ENCODE measurements at regions not wholly inside any gene's neighbourhood (a gene's known extent, or its start where the extent isn't known, plus 50 kb on each side); places are given as distances from the start of the nearest gene placed in this dataset.

GRCh38 chr10:117601716-117602115 is 59.2 kb downstream of the EMX2 start:
- no peaks in the 10 kb centered on the region for H3K36me3 ChIP-seq (ENCODE audit: insufficient read depth, low read length)
- no peak overlapping the region for H3K9ac ChIP-seq (ENCODE audit: low read depth, low read length)
- H3K9me3 ChIP-seq (ENCODE audit: control insufficient read depth, insufficient read depth, low read length): no peaks in the 10 kb centered on the region
- H3K4me1 ChIP-seq (ENCODE audit: insufficient read depth, low read length): no peaks in the 10 kb centered on the region; the same call in 1 of the 2 replicates

- H3K36me3 ChIP-seq (ENCODE audit: insufficient read depth, low read length): no peaks in the 10 kb centered on the region
- H3K4me1 ChIP-seq (ENCODE audit: insufficient read depth, low read length): no peaks in the 10 kb centered on the region
- no peak overlapping the region for H3K9ac ChIP-seq (ENCODE audit: low read depth, low read length)
- H3K9me3 ChIP-seq (ENCODE audit: control insufficient read depth, insufficient read depth, low read length): no peaks in the 10 kb centered on the region
Measured at GRCh38 chr10:117603081-117603480, 60.5 kb downstream of the EMX2 start.

- H3K9ac ChIP-seq (ENCODE audit: low read depth, low read length): no peak overlapping the region
- H3K9me3 ChIP-seq (ENCODE audit: control insufficient read depth, insufficient read depth, low read length): no peaks in the 10 kb centered on the region
- H3K36me3 ChIP-seq (ENCODE audit: insufficient read depth, low read length): no peaks in the 10 kb centered on the region
- H3K4me1 ChIP-seq (ENCODE audit: insufficient read depth, low read length): no peaks in the 10 kb centered on the region
Measured at GRCh38 chr10:117603726-117604125, 61.2 kb downstream of the EMX2 start.

GRCh38 chr10:117609095-117609795 is 66.7 kb downstream of the EMX2 start:
- H3K36me3 ChIP-seq (ENCODE audit: insufficient read depth, low read length): no peaks in the 10 kb centered on the region; the same call in 1 of the 2 replicates
- no peak overlapping the region for H3K9ac ChIP-seq (ENCODE audit: low read depth, low read length)
- no peaks in the 10 kb centered on the region for H3K9me3 ChIP-seq (ENCODE audit: control insufficient read depth, insufficient read depth, low read length)
- peaks cover 9% of the 10 kb centered on the region for H3K4me1 ChIP-seq (ENCODE audit: insufficient read depth, low read length)

GRCh38 chr10:117609796-117610170 is 67.2 kb downstream of the EMX2 start:
- Histone ChIP-seq H3K9me3 (ENCODE audit: control insufficient read depth, insufficient read depth, low read length) (no peaks in the 10 kb centered on the region), H3K4me1 (ENCODE audit: insufficient read depth, low read length) (peaks cover 9% of the 10 kb centered on the region), H3K36me3 (ENCODE audit: insufficient read depth, low read length) (no peaks in the 10 kb centered on the region; the same call in 1 of the 2 replicates), H3K9ac (ENCODE audit: low read depth, low read length) (no peak overlapping the region)

GRCh38 chr10:117610321-117610720 is 67.8 kb downstream of the EMX2 start:
- Histone ChIP-seq H3K4me1 (ENCODE audit: insufficient read depth, low read length) (peaks cover 9% of the 10 kb centered on the region), H3K9ac (ENCODE audit: low read depth, low read length) (no peak overlapping the region), H3K9me3 (ENCODE audit: control insufficient read depth, insufficient read depth, low read length) (no peaks in the 10 kb centered on the region), H3K36me3 (ENCODE audit: insufficient read depth, low read length) (no peaks in the 10 kb centered on the region; the same call in 1 of the 2 replicates)

- no peaks in the 10 kb centered on the region; the same call in 1 of the 2 replicates for H3K36me3 ChIP-seq (ENCODE audit: insufficient read depth, low read length)
- H3K9ac ChIP-seq (ENCODE audit: low read depth, low read length): no peak overlapping the region
- H3K4me1 ChIP-seq (ENCODE audit: insufficient read depth, low read length): peaks cover 9% of the 10 kb centered on the region
- no peaks in the 10 kb centered on the region for H3K9me3 ChIP-seq (ENCODE audit: control insufficient read depth, insufficient read depth, low read length)
Measured at GRCh38 chr10:117612113-117612512, 69.6 kb downstream of the EMX2 start.

- Histone ChIP-seq H3K36me3 (ENCODE audit: insufficient read depth, low read length) (no peaks in the 10 kb centered on the region), H3K4me1 (ENCODE audit: insufficient read depth, low read length) (0 out of 2 replicates have a peak, but pooled peaks cover 2% of the 10 kb centered on the region), H3K9me3 (ENCODE audit: control insufficient read depth, insufficient read depth, low read length) (no peaks in the 10 kb centered on the region), H3K9ac (ENCODE audit: low read depth, low read length) (no peak overlapping the region)
Measured at GRCh38 chr10:117615649-117616048, 73.1 kb downstream of the EMX2 start.

GRCh38 chr10:117616179-117616578 is 73.6 kb downstream of the EMX2 start:
- no peaks in the 10 kb centered on the region for H3K36me3 ChIP-seq (ENCODE audit: insufficient read depth, low read length)
- H3K9ac ChIP-seq (ENCODE audit: low read depth, low read length): no peak overlapping the region
- no peaks in the 10 kb centered on the region for H3K4me1 ChIP-seq (ENCODE audit: insufficient read depth, low read length)
- no peaks in the 10 kb centered on the region for H3K9me3 ChIP-seq (ENCODE audit: control insufficient read depth, insufficient read depth, low read length)

- no peaks in the 10 kb centered on the region for H3K4me1 ChIP-seq (ENCODE audit: insufficient read depth, low read length)
- no peaks in the 10 kb centered on the region for H3K36me3 ChIP-seq (ENCODE audit: insufficient read depth, low read length)
- H3K9ac ChIP-seq (ENCODE audit: low read depth, low read length): no peak overlapping the region
- no peaks in the 10 kb centered on the region for H3K9me3 ChIP-seq (ENCODE audit: control insufficient read depth, insufficient read depth, low read length)
Measured at GRCh38 chr10:117617086-117617485, 74.5 kb downstream of the EMX2 start.

- H3K36me3 ChIP-seq (ENCODE audit: insufficient read depth, low read length): no peaks in the 10 kb centered on the region
- H3K4me1 ChIP-seq (ENCODE audit: insufficient read depth, low read length): no peaks in the 10 kb centered on the region
- no peaks in the 10 kb centered on the region for H3K9me3 ChIP-seq (ENCODE audit: control insufficient read depth, insufficient read depth, low read length)
- no peak overlapping the region for H3K9ac ChIP-seq (ENCODE audit: low read depth, low read length)
Measured at GRCh38 chr10:117617659-117618058, 75.1 kb downstream of the EMX2 start.

- Histone ChIP-seq H3K36me3 (ENCODE audit: insufficient read depth, low read length) (no peaks in the 10 kb centered on the region), H3K9me3 (ENCODE audit: control insufficient read depth, insufficient read depth, low read length) (no peaks in the 10 kb centered on the region), H3K9ac (ENCODE audit: low read depth, low read length) (no peak overlapping the region), H3K4me1 (ENCODE audit: insufficient read depth, low read length) (no peaks in the 10 kb centered on the region)
Measured at GRCh38 chr10:117619223-117619622, 76.7 kb downstream of the EMX2 start.

- H3K4me1 ChIP-seq (ENCODE audit: insufficient read depth, low read length): no peaks in the 10 kb centered on the region
- no peaks in the 10 kb centered on the region for H3K9me3 ChIP-seq (ENCODE audit: control insufficient read depth, insufficient read depth, low read length)
Measured at GRCh38 chr10:117619707-117620405, 77.3 kb downstream of the EMX2 start.

GRCh38 chr10:117621196-117621595 is 78.7 kb downstream of the EMX2 start:
- H3K36me3 ChIP-seq (ENCODE audit: insufficient read depth, low read length): no peaks in the 10 kb centered on the region
- no peak overlapping the region for H3K9ac ChIP-seq (ENCODE audit: low read depth, low read length)
- no peaks in the 10 kb centered on the region for H3K4me1 ChIP-seq (ENCODE audit: insufficient read depth, low read length)
- H3K9me3 ChIP-seq (ENCODE audit: control insufficient read depth, insufficient read depth, low read length): no peaks in the 10 kb centered on the region

More at GRCh38 chr10:117619707-117620405, 77.3 kb downstream of the EMX2 start:
- H3K9ac ChIP-seq (ENCODE audit: low read depth, low read length): no peak overlapping the region
- H3K36me3 ChIP-seq (ENCODE audit: insufficient read depth, low read length): no peaks in the 10 kb centered on the region

- Histone ChIP-seq H3K9ac (ENCODE audit: low read depth, low read length) (no peak overlapping the region), H3K36me3 (ENCODE audit: insufficient read depth, low read length) (no peaks in the 10 kb centered on the region), H3K9me3 (ENCODE audit: control insufficient read depth, insufficient read depth, low read length) (no peaks in the 10 kb centered on the region), H3K4me1 (ENCODE audit: insufficient read depth, low read length) (no peaks in the 10 kb centered on the region)
Measured at GRCh38 chr10:117621795-117622420, 79.4 kb downstream of the EMX2 start.
